H9 (cell line): ENCODE measurements at regions not wholly inside any gene's neighbourhood (a gene's known extent, or its start where the extent isn't known, plus 50 kb on each side); places are given as distances from the start of the nearest gene placed in this dataset.

Source experiments
- DNase-seq: peaks from one replicate; pipeline ENCODE4 v3.0.0-alpha.2; 2017
- H2AFZ ChIP-seq: one replicate; pipeline ENCODE4 v1.6.1; 2013; ENCODE audit warnings: mild to moderate bottlenecking, low read length, control low read depth, moderate library complexity
- H2AK5ac ChIP-seq: 2 replicates; pipeline ENCODE4 v1.6.1; 2013; ENCODE audit warnings: low read length, control low read depth, mixed read lengths; ENCODE audit not compliant: insufficient read length
- H2BK120ac ChIP-seq: one replicate; pipeline ENCODE4 v1.6.1; 2013; ENCODE audit warnings: low read depth, mild to moderate bottlenecking, low read length, control low read depth, inconsistent platforms; ENCODE audit not compliant: poor library complexity, severe bottlenecking
- H2BK12ac ChIP-seq: 2 replicates; pipeline ENCODE4 v1.6.1; 2013; ENCODE audit warnings: low read length, control low read depth, mixed read lengths, low read depth; ENCODE audit not compliant: insufficient read length
- H2BK15ac ChIP-seq: 2 replicates; pipeline ENCODE4 v1.6.1; 2013; ENCODE audit warnings: low read depth, low read length, control low read depth
- H2BK20ac ChIP-seq: one replicate; pipeline ENCODE4 v1.6.1; 2013; ENCODE audit warnings: low read depth, mild to moderate bottlenecking, low read length, control low read depth, inconsistent platforms; ENCODE audit not compliant: poor library complexity, severe bottlenecking
- H2BK5ac ChIP-seq: 2 replicates; pipeline ENCODE4 v1.6.1; 2013; ENCODE audit warnings: low read length, control low read depth, mixed read lengths; ENCODE audit not compliant: insufficient read length
- H3K14ac ChIP-seq: 2 replicates; pipeline ENCODE4 v1.6.1; 2013; ENCODE audit warnings: low read length, control low read depth; ENCODE audit not compliant: insufficient read depth
- H3K18ac ChIP-seq: 2 replicates; pipeline ENCODE4 v1.6.1; 2013; ENCODE audit warnings: low read depth, mild to moderate bottlenecking, mixed read lengths, low read length, control low read depth; ENCODE audit not compliant: insufficient read length
- H3K23ac ChIP-seq: 2 replicates; pipeline ENCODE4 v1.6.1; 2013; ENCODE audit warnings: low read length, control low read depth, mixed read lengths, low read depth; ENCODE audit not compliant: insufficient read length
- H3K23me2 ChIP-seq: 2 replicates; pipeline ENCODE4 v1.6.1; 2013; ENCODE audit warnings: low read depth, mild to moderate bottlenecking, mixed read lengths, low read length, control low read depth; ENCODE audit not compliant: insufficient read length, poor library complexity, severe bottlenecking
- H3K27ac ChIP-seq: 2 replicates; pipeline ENCODE4 v1.5.1; 2013; ENCODE audit warnings: low read length, control low read depth, mixed read lengths, low read depth; ENCODE audit not compliant: insufficient read length
- H3K27me3 ChIP-seq: 2 replicates; pipeline ENCODE4 v1.6.1; 2013; ENCODE audit warnings: low read length, control low read depth, inconsistent platforms; ENCODE audit not compliant: insufficient read depth
- H3K4ac ChIP-seq: 2 replicates; pipeline ENCODE4 v1.6.1; 2013; ENCODE audit warnings: low read depth, mild to moderate bottlenecking, control low read depth, inconsistent platforms, low read length, moderate library complexity
- H3K4me1 ChIP-seq: 2 replicates; pipeline ENCODE4 v1.6.1; 2013; ENCODE audit warnings: low read length, control low read depth, inconsistent platforms; ENCODE audit not compliant: insufficient read depth
- H3K4me2 ChIP-seq: 2 replicates; pipeline ENCODE4 v1.6.1; 2013; ENCODE audit warnings: low read length, control low read depth, mixed read lengths; ENCODE audit not compliant: insufficient read length, insufficient read depth
- H3K56ac ChIP-seq: 2 replicates; pipeline ENCODE4 v1.6.1; 2013; ENCODE audit warnings: low read depth, mild to moderate bottlenecking, mixed read lengths, low read length, control low read depth; ENCODE audit not compliant: insufficient read length
- H3K79me1 ChIP-seq: 2 replicates; pipeline ENCODE4 v1.6.1; 2013; ENCODE audit warnings: low read depth, mild to moderate bottlenecking, moderate library complexity, low read length, control low read depth, inconsistent platforms; ENCODE audit not compliant: insufficient read depth, poor library complexity, severe bottlenecking
- H3K79me2 ChIP-seq: 2 replicates; pipeline ENCODE4 v1.6.1; 2013; ENCODE audit warnings: low read length, control low read depth, inconsistent platforms; ENCODE audit not compliant: insufficient read depth
- H3K9ac ChIP-seq: 2 replicates; pipeline ENCODE4 v1.6.1; 2013; ENCODE audit warnings: low read length, control low read depth, mixed read lengths; ENCODE audit not compliant: insufficient read length; ENCODE audit errors: extremely low read depth
- H3K9me3 ChIP-seq: one replicate; pipeline ENCODE4 v1.6.1; 2013; ENCODE audit warnings: low read depth, low read length, inconsistent platforms; ENCODE audit not compliant: control insufficient read depth
- H3T11ph ChIP-seq: one replicate; pipeline ENCODE4 v1.6.1; 2013; ENCODE audit warnings: mild to moderate bottlenecking, low read length, control low read depth, inconsistent platforms
- H4K20me1 ChIP-seq: one replicate; pipeline ENCODE4 v1.6.1; 2013; ENCODE audit not compliant: control insufficient read depth, insufficient read length, insufficient read depth
- H4K5ac ChIP-seq: 2 replicates; pipeline ENCODE4 v1.6.1; 2013; ENCODE audit warnings: low read depth, mild to moderate bottlenecking, mixed read lengths, low read length, control low read depth; ENCODE audit not compliant: insufficient read length
- H4K8ac ChIP-seq: replicated peaks from 2 replicates; pipeline ENCODE4 v1.6.1; 2013; ENCODE audit warnings: low read length, control low read depth, mixed read lengths, low read depth; ENCODE audit not compliant: insufficient read length
- H4K91ac ChIP-seq: 2 replicates; pipeline ENCODE4 v1.6.1; 2013; ENCODE audit warnings: low read depth, mild to moderate bottlenecking, moderate library complexity, mixed read lengths, low read length, control low read depth; ENCODE audit not compliant: insufficient read length
- H3K27ac Mint-ChIP-seq, 3 experiments: 2 replicates in 2 of 3; 3 replicates in 1 of 3; pipeline ENCODE4 v1.8.0; 2020 to 2021; ENCODE audit warnings: mixed read lengths in 3 of 3, mild to moderate bottlenecking in 1 of 3, moderate library complexity in 1 of 3
- H3K27me3 Mint-ChIP-seq: 2 replicates; pipeline ENCODE4 v1.8.0; 2021; ENCODE audit warnings: low read depth, mild to moderate bottlenecking, moderate library complexity, mixed read lengths
- H3K36me3 Mint-ChIP-seq, 3 experiments: 2 replicates in 2 of 3; 3 replicates in 1 of 3; pipeline ENCODE4 v1.8.0; 2020 to 2021; ENCODE audit warnings: low read depth in 3 of 3, mixed read lengths in 3 of 3; ENCODE audit not compliant: insufficient read depth in 1 of 3
- H3K4me1 Mint-ChIP-seq, 2 experiments: 2 replicates each; pipeline ENCODE4 v1.8.0; 2020; ENCODE audit warnings: mixed read lengths in 2 of 2
- H3K4me3 Mint-ChIP-seq, 2 experiments: 2 replicates in 1 of 2; 3 replicates in 1 of 2; pipeline ENCODE4 v1.8.0; 2020 to 2021; ENCODE audit warnings: mild to moderate bottlenecking in 2 of 2, mixed read lengths in 2 of 2, moderate library complexity in 1 of 2
- H3K9me3 Mint-ChIP-seq, 2 experiments: 2 replicates in 1 of 2; 3 replicates in 1 of 2; pipeline ENCODE4 v1.8.0; 2020; ENCODE audit warnings: mild to moderate bottlenecking in 2 of 2, mixed read lengths in 2 of 2, moderate library complexity in 1 of 2
- CTCF ChIP-seq: fragments of 200-600 bp; sonication (generic); conservative IDR thresholded peaks from 3 replicates; pipeline ENCODE4 v1.8.0; 2021; ENCODE audit warnings: antibody characterized with exemption, mild to moderate bottlenecking
- WGBS: extraction: QIAGEN DNeasy Blood & Tissue Kit; methylation state at CpG from one replicate; pipeline ENCODE4 v1.1.7; 2013; ENCODE audit warnings: missing lambda C conversion rate, low lambda C conversion rate, mixed read lengths; ENCODE audit not compliant: insufficient read length; ENCODE audit errors: extremely low coverage; 5-methylcytosine and 5-hydroxymethylcytosine counted together

- no peak overlapping the region for H3T11ph ChIP-seq
- H4K8ac ChIP-seq = no peak overlapping the region
- H3K23ac ChIP-seq = no peak overlapping the region
- H3K79me1 ChIP-seq = no peaks in the 10 kb centered on the region
- H4K5ac ChIP-seq = no peak overlapping the region
- no peak overlapping the region for H3K56ac ChIP-seq
- H2BK15ac ChIP-seq = no peak overlapping the region
- no peak overlapping the region for H2BK5ac ChIP-seq
- no peaks in the 10 kb centered on the region for H3K27me3 ChIP-seq
- no peak overlapping the region for H4K91ac ChIP-seq
- H3K4me1 ChIP-seq = peaks cover 12% of the 10 kb centered on the region
- peak overlapping the region; percentile 9; the same call in 1 of the 2 replicates for H3K14ac ChIP-seq
- peaks cover 36 to 41% of the 10 kb centered on the region in 2 experiments for H3K4me1 Mint-ChIP-seq
- no peak overlapping the region for H3K27ac Mint-ChIP-seq
- no peak overlapping the region for H2AFZ ChIP-seq
- H3K4me3 Mint-ChIP-seq = no peak overlapping the region
- no peak overlapping the region for H3K18ac ChIP-seq
- no peak overlapping the region for H3K4me2 ChIP-seq
- TF ChIP-seq CTCF = no peak
- DNase-seq = no peak
- H3K79me2 ChIP-seq = no peaks in the 10 kb centered on the region
- no peaks in the 10 kb centered on the region for H3K9me3 Mint-ChIP-seq
- no peak overlapping the region for H2AK5ac ChIP-seq
- no peaks in the 10 kb centered on the region for H3K23me2 ChIP-seq
- H3K4ac ChIP-seq = no peak overlapping the region
- H3K27me3 Mint-ChIP-seq = peaks cover 29% of the 10 kb centered on the region
- H2BK120ac ChIP-seq = no peak overlapping the region
- no peaks in the 10 kb centered on the region for H4K20me1 ChIP-seq
- no peak overlapping the region for H2BK20ac ChIP-seq
- WGBS = no CpG with 5 or more reads among the region's 6 CpGs
- no peak overlapping the region for H3K27ac ChIP-seq
- no peaks in the 10 kb centered on the region; a peak in 1 of 7 replicates for H3K36me3 Mint-ChIP-seq
- no peak overlapping the region for H2BK12ac ChIP-seq
- H3K9ac ChIP-seq = no peak overlapping the region
- no peaks in the 10 kb centered on the region for H3K9me3 ChIP-seq
Measured at GRCh38 chr10:78981257-78981969, 87.4 kb upstream of the ZMIZ1 start.
